A673 (cell line): ENCODE measurements at regions not wholly inside any gene's neighbourhood (a gene's known extent, or its start where the extent isn't known, plus 50 kb on each side); places are given as distances from the start of the nearest gene placed in this dataset.

Experiments used
- CTCF ChIP-seq: fragments of 300-800, 200-600 bp; sonication (generic); conservative IDR thresholded peaks from 2 replicates; pipeline ENCODE4 v1.5.1; 2017; ENCODE audit warnings: low read depth, mild to moderate bottlenecking, antibody characterized with exemption, low read length, moderate library complexity, mixed read lengths
- EZH2 ChIP-seq: fragments of 200-600 bp; sonication (generic); IDR thresholded peaks from 2 replicates; pipeline ENCODE4 v1.6.1; 2017; ENCODE audit warnings: borderline replicate concordance, low read depth, mild to moderate bottlenecking, mixed read lengths, antibody characterized with exemption, low read length; ENCODE audit not compliant: poor library complexity, severe bottlenecking

GRCh38 chr13:73532987-73533510 is 474.2 kb downstream of the KLF5 start:
- TF ChIP-seq CTCF (no peak), EZH2 (no peak)
